Stomach (tissue), 8 donors: ENCODE measurements at regions not wholly inside any gene's neighbourhood (a gene's known extent, or its start where the extent isn't known, plus 50 kb on each side); places are given as distances from the start of the nearest gene placed in this dataset.

ENCODE experiments used
- DNase-seq, 2 donors: peaks; one replicate each; pipeline versions ENCODE4 v3.0.0 to v3.0.0-alpha.2; 2013 to 2019
- H3K27ac ChIP-seq, 5 donors: fragments of 200-600 bp in 4 of 5; sonication (generic) in 4 of 5; one replicate each; pipeline ENCODE4 v1.5.1; 2013 to 2019; ENCODE audit warnings: mild to moderate bottlenecking in 1 of 5, moderate library complexity in 1 of 5
- H3K27me3 ChIP-seq, 3 donors: fragments of 200-600 bp; sonication (generic); one replicate each; pipeline ENCODE4 v1.5.1; 2017 to 2019; ENCODE audit warnings: mixed run types in 1 of 3
- H3K36me3 ChIP-seq, 4 donors: fragments of 200-600 bp; sonication (generic); 1 replicate in 3 of 4; 2 replicates in 1 of 4; pipeline ENCODE4 v1.5.1; 2016 to 2019
- H3K4me1 ChIP-seq, 4 donors: fragments of 200-600 bp; sonication (generic); one replicate each; pipeline ENCODE4 v1.5.1; 2016 to 2019
- H3K4me3 ChIP-seq, 4 donors: fragments of 200-600 bp; sonication (generic) in 3 of 4; one replicate each; pipeline ENCODE4 v1.5.1; 2016 to 2019; ENCODE audit warnings: mild to moderate bottlenecking in 1 of 4
- H3K9me3 ChIP-seq, 4 donors: fragments of 200-600 bp; sonication (generic); one replicate each; pipeline ENCODE4 v1.5.1; 2016 to 2019
- EP300 ChIP-seq: sonication (generic); formaldehyde crosslinking; IDR thresholded peaks from one replicate; pipeline ENCODE4 v1.6.1; 2017; ENCODE audit warnings: antibody characterized with exemption
- POLR2A ChIP-seq, 4 donors: fragments of 450-650 bp; IDR thresholded peaks; one replicate each; pipeline ENCODE4 v1.6.1; 2016; ENCODE audit warnings: antibody characterized with exemption in 4 of 4, control low read depth in 2 of 4, mild to moderate bottlenecking in 1 of 4, moderate library complexity in 1 of 4
- POLR2AphosphoS5 ChIP-seq, 3 donors: sonication (generic); formaldehyde crosslinking; IDR thresholded peaks; one replicate each; pipeline ENCODE4 v1.6.1; 2016; ENCODE audit warnings: antibody characterized with exemption in 3 of 3
- WGBS, 5 donors: extraction: QIAGEN DNeasy Blood & Tissue Kit in 3 of 5; methylation state at CpG; one replicate each; pipeline versions ENCODE4 v1.1.5 to v1.1.7; 2013 to 2018; 5-methylcytosine and 5-hydroxymethylcytosine counted together
- intact Hi-C: fragments of 100-400 bp; cut with DNase I; formaldehyde crosslinking; loops from one replicate; pipeline ENCODE4 v1.15.1; 2023; ENCODE audit warnings: low total_unique reads
- TF ChIP-seq, protein P1 (sequence below), 7 experiments: fragments of 450-650 bp in 4 of 7; fragments of 200-600 bp in 3 of 7; sonication (generic) in 3 of 7; IDR thresholded peaks; one replicate each; pipeline ENCODE4 v1.5.1; 2016 to 2019; ENCODE audit warnings: antibody characterized with exemption in 7 of 7, control low read depth in 2 of 7, mild to moderate bottlenecking in 1 of 7
- donor health status: healthy with polysubstance abuse.
- donor health status: Bipolar disorder and iron deficiency.
- donor health status: healthy.

GRCh38 chr7:106602062-106602461 lies 58.9 kb downstream of the CCDC71L start:
- H3K9me3 ChIP-seq = no peaks in the 10 kb centered on the region
- no peaks in the 10 kb centered on the region for H3K36me3 ChIP-seq
- no peak overlapping the region for H3K4me3 ChIP-seq
- TF ChIP-seq POLR2AphosphoS5 (IDR thresholded peaks at IDR 0.05) (no peak), EP300 (no peak), POLR2A (IDR thresholded peaks at IDR 0.05) (no peak)
- TF ChIP-seq, protein P1, sequence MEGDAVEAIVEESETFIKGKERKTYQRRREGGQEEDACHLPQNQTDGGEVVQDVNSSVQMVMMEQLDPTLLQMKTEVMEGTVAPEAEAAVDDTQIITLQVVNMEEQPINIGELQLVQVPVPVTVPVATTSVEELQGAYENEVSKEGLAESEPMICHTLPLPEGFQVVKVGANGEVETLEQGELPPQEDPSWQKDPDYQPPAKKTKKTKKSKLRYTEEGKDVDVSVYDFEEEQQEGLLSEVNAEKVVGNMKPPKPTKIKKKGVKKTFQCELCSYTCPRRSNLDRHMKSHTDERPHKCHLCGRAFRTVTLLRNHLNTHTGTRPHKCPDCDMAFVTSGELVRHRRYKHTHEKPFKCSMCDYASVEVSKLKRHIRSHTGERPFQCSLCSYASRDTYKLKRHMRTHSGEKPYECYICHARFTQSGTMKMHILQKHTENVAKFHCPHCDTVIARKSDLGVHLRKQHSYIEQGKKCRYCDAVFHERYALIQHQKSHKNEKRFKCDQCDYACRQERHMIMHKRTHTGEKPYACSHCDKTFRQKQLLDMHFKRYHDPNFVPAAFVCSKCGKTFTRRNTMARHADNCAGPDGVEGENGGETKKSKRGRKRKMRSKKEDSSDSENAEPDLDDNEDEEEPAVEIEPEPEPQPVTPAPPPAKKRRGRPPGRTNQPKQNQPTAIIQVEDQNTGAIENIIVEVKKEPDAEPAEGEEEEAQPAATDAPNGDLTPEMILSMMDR (IDR thresholded peaks at IDR 0.05) = no peak
- no peak overlapping the region for H3K27ac ChIP-seq
- intact Hi-C loops = no loop called here
- H3K4me1 ChIP-seq = peaks cover 0 to 6% (median 2%) of the 10 kb centered on the region in 4 donors
- H3K27me3 ChIP-seq = no peaks in the 10 kb centered on the region
- no peak for DNase-seq
- WGBS, 5 donors = 69 to 94% (median 93%) methylated on average over 1 of the region's 1 CpG

GRCh38 chr7:106600569-106601373 lies 60.2 kb downstream of the CCDC71L start:
- peaks cover 0 to 6% (median 2%) of the 10 kb centered on the region in 4 donors for H3K4me1 ChIP-seq
- H3K36me3 ChIP-seq = no peaks in the 10 kb centered on the region
- H3K9me3 ChIP-seq = no peaks in the 10 kb centered on the region
- H3K27me3 ChIP-seq = no peaks in the 10 kb centered on the region
- TF ChIP-seq, protein P1 (IDR thresholded peaks at IDR 0.05) = no peak
- no peak overlapping the region for H3K27ac ChIP-seq
- intact Hi-C loops = no loop called here
- 66 to 72% (median 69%) methylated on average over 3 of the region's 3 CpGs for WGBS, 5 donors
- DNase-seq = no peak
- H3K4me3 ChIP-seq = no peak overlapping the region

GRCh38 chr7:106599343-106599698 lies 61.6 kb downstream of the CCDC71L start:
- no peak overlapping the region for H3K27ac ChIP-seq
- WGBS, 5 donors = 41 to 54% (median 49%) methylated on average over 3 of the region's 3 CpGs
- no peaks in the 10 kb centered on the region for H3K9me3 ChIP-seq
- DNase-seq = no peak
- peaks cover 0 to 6% (median 2%) of the 10 kb centered on the region in 4 donors for H3K4me1 ChIP-seq
- H3K36me3 ChIP-seq = no peaks in the 10 kb centered on the region
- H3K4me3 ChIP-seq = no peak overlapping the region
- no peaks in the 10 kb centered on the region for H3K27me3 ChIP-seq
- intact Hi-C loops = no loop called here
- no peak for TF ChIP-seq POLR2A (IDR thresholded peaks at IDR 0.05)
- TF ChIP-seq POLR2AphosphoS5 (IDR thresholded peaks at IDR 0.05) = no peak

- WGBS, 5 donors = 2 to 8% (median 5%) methylated on average over 6 of the region's 6 CpGs
- peak; percentile 76 to 87 for DNase-seq
- Histone ChIP-seq H3K9me3 (no peaks in the 10 kb centered on the region), H3K4me3 (peak overlapping the region; percentile 5 to 45 (median 24)), H3K4me1 (peaks cover 0 to 6% (median 2%) of the 10 kb centered on the region in 4 donors), H3K27ac (no peak overlapping the region), H3K27me3 (no peaks in the 10 kb centered on the region), H3K36me3 (no peaks in the 10 kb centered on the region)
- intact Hi-C loops = no loop called here
- no peak for TF ChIP-seq POLR2A (IDR thresholded peaks at IDR 0.05)
- TF ChIP-seq, protein P1 (IDR thresholded peaks at IDR 0.05) = no peak
- TF ChIP-seq EP300 = no peak
- TF ChIP-seq POLR2AphosphoS5 (IDR thresholded peaks at IDR 0.05) = no peak
Measured at GRCh38 chr7:106598663-106599342, 62.2 kb downstream of the CCDC71L start.
